ENCODE measurements at regions not wholly inside any gene's neighbourhood (a gene's known extent, or its start where the extent isn't known, plus 50 kb on each side); places are given as distances from the start of the nearest gene placed in this dataset.

GRCh38 chr17:77407321-77408277 lies 266.8 kb downstream of the SEC14L1 start (continued):
- TF ChIP-seq, protein P1, sequence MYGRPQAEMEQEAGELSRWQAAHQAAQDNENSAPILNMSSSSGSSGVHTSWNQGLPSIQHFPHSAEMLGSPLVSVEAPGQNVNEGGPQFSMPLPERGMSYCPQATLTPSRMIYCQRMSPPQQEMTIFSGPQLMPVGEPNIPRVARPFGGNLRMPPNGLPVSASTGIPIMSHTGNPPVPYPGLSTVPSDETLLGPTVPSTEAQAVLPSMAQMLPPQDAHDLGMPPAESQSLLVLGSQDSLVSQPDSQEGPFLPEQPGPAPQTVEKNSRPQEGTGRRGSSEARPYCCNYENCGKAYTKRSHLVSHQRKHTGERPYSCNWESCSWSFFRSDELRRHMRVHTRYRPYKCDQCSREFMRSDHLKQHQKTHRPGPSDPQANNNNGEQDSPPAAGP (tag by site-specific recombination; IDR thresholded peaks at IDR 0.05), result no peak
- TF ChIP-seq EGR2 (tag by site-specific recombination; IDR thresholded peaks at IDR 0.05; ENCODE audit: low read depth) (peak; percentile 75), ZNF658 (tag by site-specific recombination; IDR thresholded peaks at IDR 0.05) (no peak), ZNF23 (tag by site-specific recombination; IDR thresholded peaks at IDR 0.05; ENCODE audit: borderline replicate concordance) (no peak), WT1 (tag by site-specific recombination; IDR thresholded peaks at IDR 0.05) (no peak), ZSCAN4 (tag by site-specific recombination; IDR thresholded peaks at IDR 0.05) (no peak), ZNF292 (tag by site-specific recombination; IDR thresholded peaks at IDR 0.05; ENCODE audit: borderline replicate concordance, low read depth) (no peak), TCF7L2 (IDR thresholded peaks at IDR 0.05; ENCODE audit: borderline replicate concordance, low read depth, low read length) (no peak), ZNF76 (tag by site-specific recombination; IDR thresholded peaks at IDR 0.05; ENCODE audit: borderline replicate concordance, low read depth) (no peak), ZNF544 (tag by site-specific recombination; IDR thresholded peaks at IDR 0.05) (no peak), ZNF398 (tag by site-specific recombination; IDR thresholded peaks at IDR 0.05) (no peak), ZNF202 (tag by site-specific recombination; IDR thresholded peaks at IDR 0.05; ENCODE audit: borderline replicate concordance) (no peak), ZFHX2 (tag by site-specific recombination; conservative IDR thresholded peaks at IDR 0.05) (peak; percentile 57), ZNF184 (tag by site-specific recombination; IDR thresholded peaks at IDR 0.05) (no peak), ZNF585B (tag by site-specific recombination; IDR thresholded peaks at IDR 0.05) (no peak), GLIS2 (tag by site-specific recombination; IDR thresholded peaks at IDR 0.05) (peak; percentile 28; the same call in 1 of the 2 replicates), ZNF341 (tag by site-specific recombination; IDR thresholded peaks at IDR 0.05; ENCODE audit: low read depth) (no peak), GLIS1 (tag by site-specific recombination; IDR thresholded peaks at IDR 0.05) (peak; percentile 96)

GRCh38 chr17:77408284-77408683 lies 267.5 kb downstream of the SEC14L1 start:
- POLR2A ChIA-PET, result no interaction called here
- no peak overlapping the region for H3K27ac ChIP-seq (ENCODE audit: extremely low read depth, low read depth, low read length)
- no peaks in the 10 kb centered on the region for H3K4me1 ChIP-seq (ENCODE audit: control insufficient read depth, insufficient read depth, low read length)
- no peak overlapping the region for H3K4me3 ChIP-seq (ENCODE audit: low read depth, low read length)
- CTCF ChIA-PET, result no interaction called here
- H3K36me3 ChIP-seq (ENCODE audit: control insufficient read depth in 2 of 2, insufficient read depth in 1 of 2, low read length in 2 of 2), result peaks cover 0 to 28% of the 10 kb centered on the region in 2 experiments; a peak in 2 of 3 replicates
- H3K9me3 ChIP-seq (ENCODE audit: control insufficient read depth, insufficient read depth, low read depth, low read length), result no peaks in the 10 kb centered on the region
- TF ChIP-seq ZNF510 (tag by site-specific recombination; IDR thresholded peaks at IDR 0.05; ENCODE audit: insufficient replicate concordance), result no peak
- TF ChIP-seq, protein P1 (tag by site-specific recombination; IDR thresholded peaks at IDR 0.05), result no peak
- TF ChIP-seq ZNF416 (tag by site-specific recombination; IDR thresholded peaks at IDR 0.05), result no peak
- TF ChIP-seq MYNN (tag by site-specific recombination; IDR thresholded peaks at IDR 0.05; ENCODE audit: borderline replicate concordance), result no peak
- no peak for TF ChIP-seq KLF10 (tag by site-specific recombination; IDR thresholded peaks at IDR 0.05)
- no peak for TF ChIP-seq ZNF48 (tag by site-specific recombination; IDR thresholded peaks at IDR 0.05)
- TF ChIP-seq SETDB1 (IDR thresholded peaks at IDR 0.05; ENCODE audit: insufficient read length, low read length), result no peak
- TF ChIP-seq, protein P2, sequence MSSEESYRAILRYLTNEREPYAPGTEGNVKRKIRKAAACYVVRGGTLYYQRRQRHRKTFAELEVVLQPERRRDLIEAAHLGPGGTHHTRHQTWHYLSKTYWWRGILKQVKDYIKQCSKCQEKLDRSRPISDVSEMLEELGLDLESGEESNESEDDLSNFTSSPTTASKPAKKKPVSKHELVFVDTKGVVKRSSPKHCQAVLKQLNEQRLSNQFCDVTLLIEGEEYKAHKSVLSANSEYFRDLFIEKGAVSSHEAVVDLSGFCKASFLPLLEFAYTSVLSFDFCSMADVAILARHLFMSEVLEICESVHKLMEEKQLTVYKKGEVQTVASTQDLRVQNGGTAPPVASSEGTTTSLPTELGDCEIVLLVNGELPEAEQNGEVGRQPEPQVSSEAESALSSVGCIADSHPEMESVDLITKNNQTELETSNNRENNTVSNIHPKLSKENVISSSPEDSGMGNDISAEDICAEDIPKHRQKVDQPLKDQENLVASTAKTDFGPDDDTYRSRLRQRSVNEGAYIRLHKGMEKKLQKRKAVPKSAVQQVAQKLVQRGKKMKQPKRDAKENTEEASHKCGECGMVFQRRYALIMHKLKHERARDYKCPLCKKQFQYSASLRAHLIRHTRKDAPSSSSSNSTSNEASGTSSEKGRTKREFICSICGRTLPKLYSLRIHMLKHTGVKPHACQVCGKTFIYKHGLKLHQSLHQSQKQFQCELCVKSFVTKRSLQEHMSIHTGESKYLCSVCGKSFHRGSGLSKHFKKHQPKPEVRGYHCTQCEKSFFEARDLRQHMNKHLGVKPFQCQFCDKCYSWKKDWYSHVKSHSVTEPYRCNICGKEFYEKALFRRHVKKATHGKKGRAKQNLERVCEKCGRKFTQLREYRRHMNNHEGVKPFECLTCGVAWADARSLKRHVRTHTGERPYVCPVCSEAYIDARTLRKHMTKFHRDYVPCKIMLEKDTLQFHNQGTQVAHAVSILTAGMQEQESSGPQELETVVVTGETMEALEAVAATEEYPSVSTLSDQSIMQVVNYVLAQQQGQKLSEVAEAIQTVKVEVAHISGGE (tag by site-specific recombination; conservative IDR thresholded peaks at IDR 0.05; ENCODE audit: low read depth), result no peak
- TF ChIP-seq ZNF585B (tag by site-specific recombination; IDR thresholded peaks at IDR 0.05), result no peak
